A673 (cell line): ENCODE measurements at regions not wholly inside any gene's neighbourhood (a gene's known extent, or its start where the extent isn't known, plus 50 kb on each side); places are given as distances from the start of the nearest gene placed in this dataset.

ENCODE experiments used
- BruUV-seq: library from RNA; stranded (reverse); fragments of 400-500 nt; replicated peaks from 2 replicates; lab custom pipeline; 2021; lab: Mats Ljungman, UMichigan
- CTCF ChIA-PET: fragments of 300-600 bp; sonication (Branson Sonifier 250); formaldehyde crosslinking; loops from one replicate; lab custom pipeline; 2022; ENCODE audit warnings: antibody characterized with exemption; lab: Charles Lee
- POLR2A ChIA-PET: fragments of 300-600 bp; sonication (Branson Sonifier 250); formaldehyde crosslinking; loops from one replicate; lab custom pipeline; 2022; ENCODE audit warnings: antibody characterized with exemption; ENCODE audit not compliant: low non-redundant PET; lab: Charles Lee
- DNase-seq: peaks from one replicate; pipeline ENCODE4 v3.0.0-alpha.2; 2015; ENCODE audit warnings: low spot score
- H3K27ac ChIP-seq: fragments of 200-600 bp; sonication (generic); 2 replicates; pipeline ENCODE4 v1.5.1; 2016; ENCODE audit warnings: mixed run types, low read depth, mild to moderate bottlenecking, mixed read lengths, antibody characterized with exemption, low read length; ENCODE audit not compliant: poor library complexity, severe bottlenecking
- H3K27me3 ChIP-seq: fragments of 200-600 bp; sonication (generic); replicated peaks from 2 replicates; pipeline ENCODE4 v1.6.1; 2017; ENCODE audit warnings: mixed run types, low read depth, mild to moderate bottlenecking, mixed read lengths, antibody characterized with exemption, low read length; ENCODE audit not compliant: insufficient read depth, poor library complexity
- H3K36me3 ChIP-seq: fragments of 200-600 bp; sonication (generic); 2 replicates; pipeline ENCODE4 v1.6.1; 2016; ENCODE audit warnings: mixed run types, mild to moderate bottlenecking, mixed read lengths, antibody characterized with exemption, low read length; ENCODE audit not compliant: insufficient read depth, poor library complexity, severe bottlenecking
- H3K4me1 ChIP-seq: fragments of 200-600 bp; sonication (generic); 2 replicates; pipeline ENCODE4 v1.6.1; 2017; ENCODE audit warnings: mixed run types, mild to moderate bottlenecking, mixed read lengths, antibody characterized with exemption, low read length; ENCODE audit not compliant: insufficient read depth, poor library complexity, severe bottlenecking
- H3K4me3 ChIP-seq: fragments of 200-600 bp; sonication (generic); 2 replicates; pipeline ENCODE4 v1.5.1; 2016; ENCODE audit warnings: low read depth, mixed run types, mild to moderate bottlenecking, mixed read lengths, low read length; ENCODE audit not compliant: poor library complexity, severe bottlenecking
- H3K9me3 ChIP-seq: fragments of 200-600 bp; sonication (generic); 2 replicates; pipeline ENCODE4 v1.6.1; 2016; ENCODE audit warnings: mixed run types, low read depth, mild to moderate bottlenecking, mixed read lengths, antibody characterized with exemption, low read length; ENCODE audit not compliant: poor library complexity, severe bottlenecking
- EZH2 ChIP-seq: fragments of 200-600 bp; sonication (generic); IDR thresholded peaks from 2 replicates; pipeline ENCODE4 v1.6.1; 2017; ENCODE audit warnings: borderline replicate concordance, low read depth, mild to moderate bottlenecking, mixed read lengths, antibody characterized with exemption, low read length; ENCODE audit not compliant: poor library complexity, severe bottlenecking
- intact Hi-C: fragments of 100-400 bp; cut with micrococcal nuclease; formaldehyde crosslinking; loops from one replicate; pipeline ENCODE4 v1.10.0; 2022; ENCODE audit not compliant: unreplicated experiment
- TF ChIP-seq, protein P1 (sequence below): fragments of 300-800, 200-600 bp; sonication (generic); conservative IDR thresholded peaks from 2 replicates; pipeline ENCODE4 v1.5.1; 2017; ENCODE audit warnings: low read depth, mild to moderate bottlenecking, antibody characterized with exemption, low read length, moderate library complexity, mixed read lengths

DNA sequence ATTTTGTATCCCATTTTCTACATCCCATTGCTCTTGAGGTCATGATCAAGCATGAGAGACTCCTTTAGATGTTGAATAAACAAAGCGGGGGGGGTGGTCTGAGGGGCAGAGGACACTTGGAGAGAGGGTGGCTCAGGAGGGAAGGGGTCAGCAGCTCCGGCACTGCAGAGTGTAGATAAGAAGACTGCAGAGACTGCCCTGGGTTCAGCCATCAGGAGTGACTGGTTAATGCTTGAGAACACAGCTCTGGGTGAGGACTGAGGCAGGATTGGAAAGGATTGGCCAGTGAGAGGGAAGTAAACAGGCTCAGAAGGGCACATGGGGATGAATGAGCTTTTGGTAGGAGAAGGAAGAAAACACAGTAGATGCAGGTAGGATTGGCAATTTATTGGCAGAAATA, 205.3 kb upstream of the CNR1 start:
- no TSS peak for BruUV-seq
- ChIA-PET CTCF (no interaction called here), POLR2A (no interaction called here)

DNA sequence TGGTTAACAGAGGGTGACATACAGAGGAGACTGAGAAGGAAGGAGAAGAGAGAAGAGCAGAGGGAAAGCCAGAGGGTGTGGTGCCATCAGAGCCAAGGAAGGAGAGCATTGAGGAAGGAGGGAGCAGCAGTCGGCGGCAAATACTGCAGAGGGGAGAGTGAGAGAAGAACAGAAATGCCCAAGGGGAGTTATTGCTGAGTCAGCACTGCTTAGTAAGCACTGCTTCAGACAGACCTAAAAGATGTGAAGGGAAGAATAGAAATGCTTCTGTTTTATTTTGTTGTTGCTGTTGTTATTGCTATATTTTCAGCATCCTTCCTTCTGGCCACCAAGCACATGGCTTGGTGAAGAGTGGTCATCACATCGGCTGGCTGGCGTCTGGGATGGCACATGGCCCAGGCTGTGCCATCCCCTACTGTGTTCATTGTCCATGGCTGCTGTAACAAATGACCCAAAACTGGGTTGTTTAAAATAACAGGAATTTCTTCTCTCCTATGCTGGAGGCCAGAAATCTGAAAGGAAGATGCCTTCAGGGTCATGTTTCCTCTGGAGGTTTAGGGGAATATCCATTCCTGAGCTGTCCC, 204.1 kb upstream of the CNR1 start:
- CTCF ChIA-PET: no interaction called here
- no peak for TF ChIP-seq EZH2
- TF ChIP-seq, protein P1, sequence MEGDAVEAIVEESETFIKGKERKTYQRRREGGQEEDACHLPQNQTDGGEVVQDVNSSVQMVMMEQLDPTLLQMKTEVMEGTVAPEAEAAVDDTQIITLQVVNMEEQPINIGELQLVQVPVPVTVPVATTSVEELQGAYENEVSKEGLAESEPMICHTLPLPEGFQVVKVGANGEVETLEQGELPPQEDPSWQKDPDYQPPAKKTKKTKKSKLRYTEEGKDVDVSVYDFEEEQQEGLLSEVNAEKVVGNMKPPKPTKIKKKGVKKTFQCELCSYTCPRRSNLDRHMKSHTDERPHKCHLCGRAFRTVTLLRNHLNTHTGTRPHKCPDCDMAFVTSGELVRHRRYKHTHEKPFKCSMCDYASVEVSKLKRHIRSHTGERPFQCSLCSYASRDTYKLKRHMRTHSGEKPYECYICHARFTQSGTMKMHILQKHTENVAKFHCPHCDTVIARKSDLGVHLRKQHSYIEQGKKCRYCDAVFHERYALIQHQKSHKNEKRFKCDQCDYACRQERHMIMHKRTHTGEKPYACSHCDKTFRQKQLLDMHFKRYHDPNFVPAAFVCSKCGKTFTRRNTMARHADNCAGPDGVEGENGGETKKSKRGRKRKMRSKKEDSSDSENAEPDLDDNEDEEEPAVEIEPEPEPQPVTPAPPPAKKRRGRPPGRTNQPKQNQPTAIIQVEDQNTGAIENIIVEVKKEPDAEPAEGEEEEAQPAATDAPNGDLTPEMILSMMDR: no peak
- no TSS peak for BruUV-seq

More for the DNA sequence above, 205.3 kb upstream of the CNR1 start:
- H3K9me3 ChIP-seq: no peaks in the 10 kb centered on the region
- no peak overlapping the region for H3K27ac ChIP-seq
- no peaks in the 10 kb centered on the region for H3K27me3 ChIP-seq
- intact Hi-C loops: no loop called here
- TF ChIP-seq EZH2: no peak
- TF ChIP-seq, protein P1: no peak
- H3K4me3 ChIP-seq: no peak overlapping the region
- no peak for DNase-seq
- H3K4me1 ChIP-seq: no peaks in the 10 kb centered on the region
- H3K36me3 ChIP-seq: no peaks in the 10 kb centered on the region

DNA sequence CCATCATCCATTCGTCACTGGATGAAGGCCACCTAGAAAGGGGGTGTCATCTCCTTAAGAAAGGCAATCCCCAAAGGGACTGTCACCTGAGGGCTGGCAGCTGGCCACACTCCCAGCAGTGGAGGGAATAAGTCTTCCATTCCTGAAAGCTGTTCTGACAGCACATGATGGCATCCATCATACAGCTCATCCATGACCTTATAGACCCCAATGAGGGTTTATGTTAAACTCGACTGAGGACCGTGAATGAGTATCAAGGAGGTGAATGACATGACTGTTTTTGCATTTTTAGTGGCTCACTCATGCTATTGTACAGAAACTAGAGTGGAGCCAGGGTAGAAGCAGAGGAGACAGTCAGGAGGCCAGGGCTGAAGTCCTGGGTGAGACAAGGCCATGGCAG, 203.1 kb upstream of the CNR1 start:
- H3K9me3 ChIP-seq: no peaks in the 10 kb centered on the region
- POLR2A ChIA-PET: no interaction called here
- H3K36me3 ChIP-seq: no peaks in the 10 kb centered on the region
- peaks cover under 1% of the 10 kb centered on the region for H3K27me3 ChIP-seq
- intact Hi-C loops: no loop called here
- H3K27ac ChIP-seq: no peak overlapping the region
- no peaks in the 10 kb centered on the region for H3K4me1 ChIP-seq
- BruUV-seq: no TSS peak
- CTCF ChIA-PET: no interaction called here
- DNase-seq: no peak
- no peak for TF ChIP-seq EZH2
- TF ChIP-seq, protein P1: no peak
- H3K4me3 ChIP-seq: no peak overlapping the region

More for the DNA sequence above, 204.1 kb upstream of the CNR1 start:
- no peaks in the 10 kb centered on the region for H3K27me3 ChIP-seq
- POLR2A ChIA-PET: no interaction called here
- intact Hi-C loops: no loop called here
- no peak for DNase-seq
- no peaks in the 10 kb centered on the region for H3K4me1 ChIP-seq
- H3K36me3 ChIP-seq: no peaks in the 10 kb centered on the region
- no peak overlapping the region for H3K4me3 ChIP-seq
- no peaks in the 10 kb centered on the region for H3K9me3 ChIP-seq
- H3K27ac ChIP-seq: no peak overlapping the region
